GM21447 (cell line): ENCODE measurements at regions not wholly inside any gene's neighbourhood (a gene's known extent, or its start where the extent isn't known, plus 50 kb on each side); places are given as distances from the start of the nearest gene placed in this dataset.

Experiments
- ATAC-seq: cut with Tn5 transposase; IDR thresholded peaks from one replicate; pipeline ENCODE4 v1.9.1; 2021; ENCODE audit not compliant: unreplicated experiment

GRCh38 chr18:52002600-52002999 lies 337.4 kb upstream of the DCC start:
- no peak for ATAC-seq

- ATAC-seq, result no peak
These were observed 332.9 kb upstream of the DCC start for GRCh38 chr18:52007105-52007504.

- ATAC-seq, result no peak
These were observed 331.7 kb upstream of the DCC start for GRCh38 chr18:52008330-52008729.

GRCh38 chr18:52008736-52009135 lies 331.3 kb upstream of the DCC start:
- no peak for ATAC-seq

- ATAC-seq, result no peak
These were observed 330.0 kb upstream of the DCC start for GRCh38 chr18:52009958-52010357.

GRCh38 chr18:52045946-52046675 lies 293.9 kb upstream of the DCC start:
- ATAC-seq, result no peak

- ATAC-seq, result no peak
These were observed 293.2 kb upstream of the DCC start for GRCh38 chr18:52046842-52047241.

GRCh38 chr18:52054324-52054723 lies 285.7 kb upstream of the DCC start:
- ATAC-seq, result no peak

- ATAC-seq, result no peak
These were observed 279.2 kb upstream of the DCC start for GRCh38 chr18:52060607-52061304.

GRCh38 chr18:52063923-52064322 lies 276.1 kb upstream of the DCC start:
- no peak for ATAC-seq

GRCh38 chr18:52069201-52069600 lies 270.8 kb upstream of the DCC start:
- no peak for ATAC-seq

GRCh38 chr18:52070291-52070756 lies 269.7 kb upstream of the DCC start:
- no peak for ATAC-seq

- ATAC-seq, result no peak
These were observed 262.6 kb upstream of the DCC start for GRCh38 chr18:52077251-52077983.

- no peak for ATAC-seq
These were observed 257.8 kb upstream of the DCC start for GRCh38 chr18:52082246-52082645.

GRCh38 chr18:52087140-52087539 lies 252.9 kb upstream of the DCC start:
- no peak for ATAC-seq

GRCh38 chr18:52090005-52090404 lies 250.0 kb upstream of the DCC start:
- no peak for ATAC-seq

- no peak for ATAC-seq
These were observed 246.8 kb upstream of the DCC start for GRCh38 chr18:52093171-52093570.

GRCh38 chr18:52118684-52119083 lies 221.3 kb upstream of the DCC start:
- ATAC-seq, result no peak

- no peak for ATAC-seq
These were observed 209.2 kb upstream of the DCC start for GRCh38 chr18:52130624-52131301.

GRCh38 chr18:52131845-52132244 lies 208.2 kb upstream of the DCC start:
- no peak for ATAC-seq

- no peak for ATAC-seq
These were observed 203.5 kb upstream of the DCC start for GRCh38 chr18:52136532-52136931.
